Activated CD4-positive, alpha-beta T cell treated with anti-CD3 and anti-CD28 coated beads for 36 hours (primary cell): ENCODE measurements at regions not wholly inside any gene's neighbourhood (a gene's known extent, or its start where the extent isn't known, plus 50 kb on each side); places are given as distances from the start of the nearest gene placed in this dataset.

Source experiments
- ATAC-seq: fragments of 200-7000 bp; cut with Tn5 transposase; one replicate; pipeline ENCODE4 v1.10.0; 2021; ENCODE audit warnings: mild to moderate bottlenecking, moderate library complexity
- CTCF ChIA-PET: fragments of 350-600 bp; sonication (Branson Sonifier 250); formaldehyde crosslinking; loops from one replicate; lab custom pipeline; 2021; ENCODE audit warnings: antibody characterized with exemption; lab: Charles Lee
- POLR2A ChIA-PET: fragments of 350-600 bp; sonication (Branson Sonifier 250); formaldehyde crosslinking; loops from one replicate; lab custom pipeline; 2021; ENCODE audit warnings: antibody characterized with exemption, inconsistent platforms; lab: Charles Lee
- DNase-seq: peaks from one replicate; pipeline ENCODE4 v3.0.0-alpha.2; 2020
- H3K27ac Mint-ChIP-seq: one replicate; pipeline ENCODE4 v1.8.0; 2021; ENCODE audit warnings: mixed read lengths
- H3K27me3 Mint-ChIP-seq: one replicate; pipeline ENCODE4 v1.8.0; 2021; ENCODE audit warnings: mixed read lengths
- H3K36me3 Mint-ChIP-seq: one replicate; pipeline ENCODE4 v1.8.0; 2021; ENCODE audit warnings: low read depth, mixed read lengths
- H3K4me1 Mint-ChIP-seq: one replicate; pipeline ENCODE4 v1.8.0; 2021; ENCODE audit warnings: mixed read lengths
- H3K4me3 Mint-ChIP-seq: one replicate; pipeline ENCODE4 v1.8.0; 2021; ENCODE audit warnings: mild to moderate bottlenecking, moderate library complexity, mixed read lengths
- H3K9me3 Mint-ChIP-seq: one replicate; pipeline ENCODE4 v1.8.0; 2021; ENCODE audit warnings: low read depth, mixed read lengths
- intact Hi-C, 2 experiments: fragments of 100-400 bp; cut with DNase I in 1 of 2; cut with micrococcal nuclease in 1 of 2; formaldehyde crosslinking; loops; one replicate each; pipeline versions ENCODE4 v1.14.2 to v1.15.1; 2022 to 2024; cut with DNase I, micrococcal nuclease

DNA sequence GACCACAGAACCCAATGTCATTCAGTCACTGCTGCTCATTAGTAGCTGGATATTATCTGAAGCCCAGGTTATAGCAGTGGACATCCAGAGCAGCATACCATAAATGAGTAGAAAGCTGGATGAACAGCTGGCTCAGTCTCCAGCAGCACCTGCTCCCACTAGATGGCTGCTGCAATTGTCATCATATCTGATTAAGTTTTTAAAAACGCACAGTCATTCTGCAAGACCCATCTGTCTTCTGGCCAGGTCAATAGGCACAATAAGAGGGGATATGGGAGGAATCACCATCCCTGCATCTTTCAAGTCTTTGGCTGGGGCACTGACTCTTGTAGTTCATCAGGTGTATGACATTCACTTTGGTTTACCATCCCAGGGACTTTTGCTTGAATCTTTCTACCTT lies 55.1 kb upstream of the XDH start:
- Mint-ChIP-seq H3K27me3 (peaks cover 6% of the 10 kb centered on the region), H3K27ac (no peak overlapping the region), H3K9me3 (no peaks in the 10 kb centered on the region), H3K4me1 (no peaks in the 10 kb centered on the region), H3K36me3 (no peaks in the 10 kb centered on the region), H3K4me3 (no peak overlapping the region)
- POLR2A ChIA-PET = no interaction called here
- CTCF ChIA-PET = interaction anchor here (0.6 kb wide), 1 partner anchor 1829 kb away, joined by 3 read pairs; no protein-coding TSS in a partner anchor
- ATAC-seq (no peak), DNase-seq (no peak)
- intact Hi-C loops = no loop called here

DNA sequence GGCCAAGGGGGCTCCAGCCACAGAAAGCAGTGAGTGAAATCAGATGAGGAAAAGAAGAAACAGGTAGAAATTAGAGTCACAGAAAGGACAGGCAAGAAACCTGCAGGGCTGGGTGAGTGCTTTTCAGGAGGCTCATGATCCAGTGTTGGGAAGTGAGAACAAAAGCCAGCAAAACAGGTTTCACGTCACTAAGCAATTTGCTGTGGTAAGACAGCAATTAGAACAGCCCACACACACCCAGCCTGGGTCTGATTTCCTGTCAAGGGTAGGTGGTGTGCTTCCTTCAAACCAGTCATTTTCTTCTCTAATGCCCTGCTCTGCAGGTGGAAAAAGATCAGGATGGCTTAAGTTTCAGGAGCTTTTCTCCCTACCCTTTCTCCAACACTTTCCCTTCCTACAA lies 52.9 kb upstream of the XDH start:
- no peak overlapping the region for H3K4me3 Mint-ChIP-seq
- no peaks in the 10 kb centered on the region for H3K36me3 Mint-ChIP-seq
- ChIA-PET CTCF (no interaction called here), POLR2A (no interaction called here)
- DNase-seq (peak; percentile 11), ATAC-seq (no peak)
- no peaks in the 10 kb centered on the region for H3K4me1 Mint-ChIP-seq
- H3K27ac Mint-ChIP-seq = no peak overlapping the region
- H3K27me3 Mint-ChIP-seq = peaks cover 2% of the 10 kb centered on the region
- H3K9me3 Mint-ChIP-seq = no peaks in the 10 kb centered on the region
- intact Hi-C loops = no loop called here
